GM18498 (cell line): ENCODE measurements at regions not wholly inside any gene's neighbourhood (a gene's known extent, or its start where the extent isn't known, plus 50 kb on each side); places are given as distances from the start of the nearest gene placed in this dataset.

Experiments used
- ATAC-seq: cut with Tn5 transposase; IDR thresholded peaks from one replicate; pipeline ENCODE4 v1.9.1; 2021; ENCODE audit warnings: mild to moderate bottlenecking, moderate library complexity; ENCODE audit not compliant: unreplicated experiment

DNA sequence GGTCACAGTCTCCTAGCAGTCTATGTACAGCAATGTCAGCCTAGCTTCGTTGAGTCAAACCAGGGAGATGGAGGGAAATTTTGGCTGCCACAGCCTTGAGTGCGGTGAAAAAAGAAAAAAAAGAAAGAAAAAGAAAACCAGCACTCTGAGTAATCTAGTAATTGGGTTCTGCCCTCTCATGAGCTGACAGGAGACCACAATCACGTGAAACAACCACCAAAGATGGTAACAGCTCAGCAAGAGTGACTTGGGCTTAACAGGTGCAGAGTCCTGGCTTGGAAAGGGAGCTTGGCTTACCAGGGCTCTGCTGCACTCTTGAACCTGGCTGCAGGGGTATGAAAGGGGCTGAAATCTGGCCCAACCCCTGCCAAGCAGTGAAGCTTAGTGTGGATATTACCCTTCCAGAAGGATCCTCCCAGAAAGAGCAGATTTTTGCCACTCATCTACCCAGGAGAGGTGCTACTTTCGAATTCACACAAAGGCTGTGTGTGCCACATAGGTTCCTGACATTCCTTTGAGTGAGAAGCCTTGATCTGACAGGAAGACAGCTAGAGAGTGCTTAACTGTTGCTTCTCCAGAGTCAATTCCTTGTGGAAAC, 350.3 kb downstream of the PTTG2 start:
- peak; percentile 89 for ATAC-seq

DNA sequence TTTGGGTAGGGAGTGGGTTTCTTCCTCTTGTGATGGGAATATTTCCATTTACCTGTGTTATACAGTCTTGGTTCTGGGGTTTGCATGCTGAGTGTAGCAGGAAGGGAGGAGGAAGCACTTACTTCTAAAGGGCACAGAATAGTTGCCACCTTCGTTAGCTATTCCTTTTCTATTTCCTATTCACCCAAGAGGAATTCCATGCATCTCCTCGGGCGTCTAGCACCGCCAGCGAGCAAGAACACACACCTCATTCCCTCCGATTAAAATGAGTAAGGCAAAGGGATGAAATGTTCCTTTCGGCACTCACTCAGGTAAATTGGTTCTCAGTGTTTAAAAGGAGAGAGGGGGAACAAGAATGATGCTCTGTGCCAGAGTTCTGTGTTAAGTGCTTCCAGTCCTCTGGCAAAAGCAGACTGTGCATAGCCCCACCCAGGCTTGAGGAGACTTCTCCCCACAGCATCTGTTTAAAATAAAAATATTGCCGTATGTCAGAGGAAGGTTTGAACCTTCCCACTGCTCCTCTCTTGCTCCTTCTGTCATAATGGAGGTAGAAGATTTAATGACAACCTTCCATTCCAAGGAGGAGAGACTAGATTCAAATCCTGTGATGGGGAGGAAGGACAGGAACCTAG, 351.4 kb downstream of the PTTG2 start:
- ATAC-seq, result no peak

GRCh38 chr4:38313175-38313574, 350.8 kb upstream of the KLF3 start:
- ATAC-seq, result no peak

GRCh38 chr4:38313999-38314561, 349.9 kb upstream of the KLF3 start:
- ATAC-seq, result no peak

- ATAC-seq, result no peak
These were observed 349.3 kb upstream of the KLF3 start for GRCh38 chr4:38314663-38315062.

DNA sequence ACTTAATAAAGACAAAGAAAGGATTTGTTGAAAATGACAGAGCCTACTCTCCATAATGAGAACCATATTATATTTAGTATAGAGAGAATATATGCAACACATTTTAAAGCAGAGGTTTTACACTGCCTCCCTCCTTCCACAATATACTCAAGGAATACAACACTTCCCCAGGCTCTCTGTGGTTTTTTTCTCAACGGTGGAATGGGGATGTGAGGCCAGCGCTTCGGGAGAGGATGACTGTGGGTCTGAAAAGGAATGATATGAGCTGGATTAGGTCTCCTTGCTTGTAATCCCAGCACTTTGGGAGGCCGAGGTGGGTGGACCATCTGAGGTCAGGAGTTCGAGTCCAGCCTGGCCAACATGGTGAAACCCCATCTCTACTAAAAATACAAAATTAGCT, 348.7 kb upstream of the KLF3 start:
- no peak for ATAC-seq

- no peak for ATAC-seq
These were observed 348.0 kb upstream of the KLF3 start for GRCh38 chr4:38316045-38316444.

DNA sequence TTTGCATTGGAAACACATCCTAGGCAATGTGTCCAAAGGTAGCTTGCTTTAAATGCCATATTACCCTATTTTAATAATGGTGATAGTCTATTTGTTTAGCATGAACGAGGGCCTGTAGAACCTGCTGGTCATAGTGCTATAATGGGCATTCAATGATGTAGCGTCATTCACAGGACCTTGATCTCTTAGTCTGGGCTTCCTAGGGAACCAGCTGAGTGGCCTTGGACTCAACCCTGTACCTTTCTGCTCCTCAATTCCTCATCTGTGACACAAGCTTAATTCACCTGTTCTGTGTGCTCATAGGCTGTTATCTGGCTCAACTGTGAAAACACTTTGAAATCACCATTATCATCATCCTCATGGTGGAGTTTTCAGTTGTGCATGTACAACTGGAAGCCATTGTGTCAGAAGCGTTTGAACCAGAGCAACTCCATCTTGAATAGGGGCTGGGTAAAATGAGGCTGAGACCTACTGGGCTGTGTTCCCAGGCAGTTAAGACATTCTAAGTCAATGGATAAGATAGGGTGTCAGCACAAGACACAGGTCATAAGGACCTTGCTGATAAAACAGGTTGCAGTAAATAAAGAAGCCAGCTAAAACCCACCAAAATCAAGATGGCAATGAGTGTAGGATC, 346.8 kb upstream of the KLF3 start:
- no peak for ATAC-seq

DNA sequence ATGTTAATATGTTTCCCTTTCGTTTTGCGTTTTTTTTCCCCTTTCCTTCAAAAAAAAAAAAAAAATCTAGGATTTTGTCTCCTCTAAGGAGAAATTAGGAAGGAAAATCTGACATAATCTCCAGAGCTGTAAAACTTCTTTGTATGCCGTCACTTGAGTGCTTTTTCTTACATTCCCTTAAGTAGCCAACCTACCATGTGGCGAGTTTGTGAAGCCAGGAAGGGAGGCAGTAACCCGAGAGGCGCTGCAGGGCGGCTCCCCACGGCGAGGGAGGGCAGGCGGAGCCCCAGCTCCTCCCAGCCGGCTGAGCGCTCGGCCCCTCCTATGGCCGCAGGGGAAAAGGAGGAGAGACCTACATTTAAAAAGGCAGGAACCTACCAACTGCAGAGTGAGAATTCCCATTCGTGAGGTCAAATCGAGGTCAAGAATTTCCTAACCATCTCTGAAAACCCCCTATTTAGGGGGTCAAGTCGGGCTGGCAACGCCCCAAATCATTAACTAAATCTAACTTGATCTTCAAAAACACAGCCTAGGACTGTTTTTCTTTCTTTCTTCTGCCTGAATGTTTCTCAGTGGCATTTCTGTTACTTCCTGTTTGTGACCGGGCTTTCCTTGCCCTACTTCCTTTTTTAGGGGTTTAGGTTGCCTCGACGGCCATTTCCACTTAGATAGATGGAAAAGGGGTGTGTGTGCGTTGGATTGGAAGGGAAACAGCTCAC, 345.1 kb upstream of the KLF3 start:
- peak; percentile 94 for ATAC-seq

DNA sequence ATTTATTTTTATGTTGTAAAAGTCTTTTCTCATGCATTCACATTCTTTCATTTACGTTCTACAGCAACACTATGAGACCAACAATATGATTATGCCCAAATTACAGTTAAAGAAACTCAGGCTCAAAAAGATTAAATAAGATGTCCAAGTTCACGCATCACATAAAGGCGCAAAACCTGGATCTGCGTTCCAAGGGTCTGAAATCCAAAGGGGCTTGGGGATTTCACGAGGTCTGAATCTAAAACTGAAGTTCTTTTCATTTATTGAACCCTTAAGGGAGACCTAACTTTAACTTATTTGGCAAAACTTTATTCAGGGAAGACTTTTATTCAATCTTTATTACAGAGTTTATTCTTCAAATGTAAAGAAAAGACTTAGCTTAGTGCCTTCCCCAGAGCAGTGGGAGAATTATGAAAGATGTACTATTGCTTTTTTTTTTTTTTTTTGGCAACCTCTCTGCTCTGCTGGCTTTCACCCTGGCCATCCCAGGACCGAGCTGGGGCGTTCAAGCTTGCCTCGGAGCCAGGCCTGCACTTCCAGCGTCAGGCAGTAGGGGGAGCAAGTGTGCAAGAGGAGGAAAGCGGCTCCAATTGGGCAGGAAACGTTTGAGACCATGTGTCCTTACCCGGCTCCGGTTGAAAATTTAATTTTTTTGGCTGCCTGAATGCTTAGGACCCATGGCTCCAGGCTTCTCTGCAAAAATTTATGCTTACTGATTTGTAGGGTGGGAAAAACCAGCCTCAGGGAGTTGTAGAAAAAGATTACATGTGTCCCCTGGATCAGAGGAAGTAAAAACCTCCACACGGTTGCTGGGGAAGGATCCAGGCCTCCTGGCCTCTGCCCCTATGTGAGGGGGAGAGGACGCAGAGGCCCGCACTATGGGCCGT, 344.3 kb upstream of the KLF3 start:
- ATAC-seq, result peak; percentile 51

GRCh38 chr4:38320343-38320695, 343.7 kb upstream of the KLF3 start:
- ATAC-seq, result no peak

DNA sequence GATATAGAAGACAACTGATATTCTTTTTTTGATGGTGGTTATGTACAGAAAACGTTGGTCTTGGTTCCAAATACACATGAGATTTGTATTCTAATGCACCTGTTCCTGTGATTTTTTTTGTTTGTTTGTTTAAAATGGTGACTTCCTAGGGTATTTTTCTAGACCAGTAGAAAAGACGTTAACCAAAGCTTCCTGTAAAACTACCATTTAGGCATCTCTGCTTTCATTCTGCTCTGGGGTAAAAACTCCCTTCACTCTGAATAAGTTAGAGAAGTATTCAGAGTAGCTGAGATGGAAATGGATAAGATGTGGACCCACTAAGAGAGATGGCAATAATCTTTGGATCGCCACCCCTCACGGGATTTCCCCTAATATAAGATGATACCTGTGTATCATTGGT, 343.2 kb upstream of the KLF3 start:
- ATAC-seq, result no peak

DNA sequence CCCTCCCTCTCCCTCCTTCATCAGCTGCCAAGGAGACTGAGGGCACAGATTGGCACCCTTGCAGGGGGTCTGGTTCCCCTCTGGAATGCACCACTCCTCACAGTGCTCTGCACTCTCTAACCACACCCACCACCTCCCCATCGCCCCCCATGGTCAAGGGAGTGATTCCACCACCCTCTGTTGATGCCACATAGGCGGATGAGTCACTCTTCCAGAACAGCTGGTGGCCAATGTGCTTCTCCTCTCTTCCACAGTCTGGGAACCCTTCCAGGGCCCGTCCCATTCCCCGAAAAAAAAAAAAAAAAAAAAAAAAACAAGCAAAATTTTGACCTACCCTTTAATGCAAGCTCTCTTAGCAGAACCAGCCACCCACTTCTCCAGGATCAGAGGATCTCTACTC, 341.3 kb upstream of the KLF3 start:
- ATAC-seq, result no peak

- no peak for ATAC-seq
These were observed 340.8 kb upstream of the KLF3 start for GRCh38 chr4:38323141-38323641.

DNA sequence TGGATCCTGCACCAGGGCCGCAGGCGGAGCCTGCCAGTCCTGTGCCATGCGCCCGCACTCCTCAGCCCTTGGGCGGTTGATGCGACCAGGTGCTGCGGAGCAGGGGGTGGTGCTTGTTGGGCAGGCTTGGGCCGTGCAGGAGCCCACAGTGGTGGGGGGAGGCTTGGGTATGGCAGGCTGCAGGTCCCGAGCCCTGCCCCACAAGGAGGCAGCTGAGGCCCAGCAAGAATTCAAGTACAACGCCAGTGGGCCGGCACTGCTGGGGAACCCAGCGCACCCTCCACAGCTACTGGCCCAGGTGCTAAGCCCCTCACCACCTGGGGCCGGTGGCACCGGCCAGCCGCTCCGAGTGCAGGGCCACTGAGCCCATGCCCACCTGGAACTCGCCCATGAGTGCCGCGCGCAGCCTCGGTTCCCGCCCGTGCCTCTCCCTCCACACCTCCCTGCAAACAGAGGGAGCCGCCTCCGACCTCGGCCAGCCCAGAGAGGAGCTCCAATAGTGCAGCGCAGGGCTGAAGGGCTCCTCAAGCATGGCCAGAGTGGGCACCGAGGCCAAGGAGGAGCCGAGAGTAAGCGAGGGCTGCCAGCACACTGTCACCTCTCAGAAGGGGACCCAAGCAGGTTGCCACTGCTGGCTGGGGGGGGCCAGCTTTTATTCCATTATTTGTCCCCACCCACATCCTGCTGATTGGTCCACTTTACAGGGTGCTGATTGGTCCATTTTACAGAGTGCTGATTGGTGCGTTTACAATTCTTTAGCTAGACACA, 339.0 kb upstream of the KLF3 start:
- no peak for ATAC-seq

GRCh38 chr4:38325629-38325913, 338.4 kb upstream of the KLF3 start:
- ATAC-seq, result no peak

- no peak for ATAC-seq
These were observed 337.5 kb upstream of the KLF3 start for GRCh38 chr4:38326499-38326898.

GRCh38 chr4:38327174-38327573, 336.8 kb upstream of the KLF3 start:
- ATAC-seq, result no peak

DNA sequence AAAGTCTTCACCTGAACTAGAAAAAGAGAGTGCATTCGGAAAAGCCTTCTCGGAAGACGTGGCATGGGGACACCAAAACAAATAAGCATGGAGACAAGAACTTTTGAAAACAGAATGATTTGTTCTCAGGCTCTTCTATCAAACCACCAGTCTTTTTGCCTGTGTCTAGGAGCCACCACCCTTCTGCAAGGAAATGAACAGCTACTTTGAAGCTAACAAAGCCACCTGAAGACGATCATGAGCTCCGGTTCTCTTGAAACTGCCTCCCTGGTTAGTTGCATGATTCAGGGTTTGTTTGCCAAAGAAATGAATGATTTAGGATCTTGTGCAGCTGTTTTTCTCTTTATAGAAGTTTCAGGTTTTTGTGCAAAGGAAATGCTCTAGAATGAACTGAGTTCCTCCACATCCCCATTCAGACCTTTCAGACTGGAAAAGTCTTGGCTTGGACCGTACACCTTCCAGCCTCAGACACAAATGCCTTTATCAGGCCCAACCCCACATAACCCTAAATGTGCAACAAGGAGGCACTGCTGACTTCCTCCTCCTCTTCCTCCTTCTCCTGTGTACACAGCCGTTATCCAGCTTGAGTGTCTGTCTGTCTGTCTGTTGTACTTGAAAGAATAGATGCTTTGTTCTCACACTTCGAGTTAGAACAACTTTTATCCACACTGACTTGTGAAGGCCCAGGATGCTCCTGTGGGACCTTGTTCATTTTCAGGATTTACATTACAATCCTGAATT, 334.8 kb upstream of the KLF3 start:
- ATAC-seq, result no peak
